DMS53 treated with DMSO at 0.1 percent for 48 hours (cell line): ENCODE measurements at regions not wholly inside any gene's neighbourhood (a gene's known extent, or its start where the extent isn't known, plus 50 kb on each side); places are given as distances from the start of the nearest gene placed in this dataset.

ENCODE experiments used
- DNase-seq: peaks from one replicate; lab custom pipeline; 2025; ENCODE audit not compliant: unreplicated experiment; lab: John Stamatoyannopoulos, UW

DNA sequence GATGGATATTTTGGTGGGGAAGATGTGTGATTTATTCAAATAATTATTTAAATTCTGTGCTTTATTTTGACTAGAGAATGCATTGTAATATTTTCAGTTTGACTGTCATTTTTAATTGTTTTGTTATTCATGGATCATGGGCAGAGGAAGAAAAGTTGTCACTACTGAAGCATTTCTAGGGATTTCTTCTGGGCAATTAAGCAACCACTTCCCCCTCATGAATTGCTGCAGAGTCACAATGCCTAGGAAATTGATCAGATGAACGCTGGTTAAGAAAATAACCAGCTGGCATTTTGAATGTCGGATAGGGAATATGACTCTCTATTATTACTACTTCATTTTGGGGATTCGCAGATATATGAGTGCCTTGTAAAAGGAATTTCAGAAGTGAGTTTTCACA lies 283.3 kb downstream of the IL15 start:
- no peak for DNase-seq

DNA sequence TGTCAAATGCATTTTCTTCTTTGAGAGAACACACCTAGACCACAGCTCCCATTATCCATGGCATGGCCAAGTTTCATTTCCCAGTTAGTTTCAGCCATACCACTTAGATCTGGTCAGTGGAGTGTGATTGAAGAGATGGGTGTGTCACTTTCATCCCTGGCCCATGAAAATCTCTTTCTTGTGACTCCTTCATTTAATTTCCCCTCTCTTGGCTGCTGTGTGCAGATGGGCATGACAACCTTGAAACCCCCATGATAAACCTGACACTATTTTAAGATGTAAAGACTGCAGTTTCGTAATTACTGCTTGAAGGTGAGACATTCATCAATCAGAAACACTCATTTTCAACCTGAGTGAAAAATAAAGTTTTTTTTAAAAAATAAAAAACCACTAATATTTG lies 284.9 kb downstream of the IL15 start:
- no peak for DNase-seq

DNA sequence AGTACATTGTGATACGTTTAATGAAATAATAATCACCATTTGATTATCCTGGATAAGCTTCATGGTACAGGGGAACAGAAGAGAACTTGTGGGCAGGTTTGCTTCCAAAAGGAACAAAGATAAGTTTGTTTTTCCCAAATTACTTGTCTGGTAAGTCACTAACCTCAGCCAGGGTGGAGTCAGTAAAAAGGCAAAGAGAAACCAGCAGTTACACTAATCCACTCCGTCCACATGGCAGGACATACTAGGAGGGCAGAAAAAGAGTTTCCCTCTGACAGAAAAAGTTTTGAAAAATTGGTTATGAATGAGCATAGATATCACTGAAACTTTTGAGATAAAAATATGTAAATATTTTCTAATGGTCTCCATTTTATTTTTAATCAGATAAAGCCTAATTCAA lies 285.9 kb downstream of the IL15 start:
- no peak for DNase-seq

DNA sequence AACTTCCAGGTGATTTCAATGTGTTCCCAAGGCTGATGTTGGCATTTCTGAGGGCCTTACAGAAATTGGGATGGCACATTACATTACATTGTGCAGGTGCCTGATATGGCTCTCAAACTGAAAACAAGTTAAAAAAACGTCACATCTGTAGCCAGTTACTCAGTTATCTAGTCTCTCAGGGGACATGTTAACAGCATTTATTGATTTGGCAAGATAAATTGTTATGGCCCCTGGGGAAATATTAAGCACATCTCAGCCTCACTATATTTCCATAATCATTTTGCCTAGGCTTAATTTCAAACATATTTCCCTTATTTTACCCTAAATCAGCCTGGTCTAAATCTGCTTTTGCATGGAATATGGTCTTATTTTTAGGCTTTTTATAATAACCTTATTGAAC lies 290.0 kb downstream of the IL15 start:
- DNase-seq, result no peak

DNA sequence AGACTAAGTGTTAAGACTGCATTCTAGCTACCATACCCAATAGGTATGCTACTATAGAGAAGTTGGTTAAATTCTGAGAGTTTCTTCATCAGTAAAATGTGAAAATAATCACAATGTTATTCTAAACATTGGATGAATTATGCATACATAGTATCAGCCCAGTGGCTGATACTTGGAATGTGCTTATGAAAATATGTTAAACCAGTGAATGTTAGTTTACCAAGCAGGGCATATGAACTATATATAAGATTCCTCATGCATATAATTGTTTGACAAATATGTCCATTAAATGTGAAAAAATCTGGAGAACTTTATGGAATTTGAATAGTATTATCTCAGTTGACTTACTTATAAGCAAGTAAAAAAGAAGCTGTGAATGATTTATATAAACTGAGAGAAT lies 296.1 kb downstream of the IL15 start:
- no peak for DNase-seq

DNA sequence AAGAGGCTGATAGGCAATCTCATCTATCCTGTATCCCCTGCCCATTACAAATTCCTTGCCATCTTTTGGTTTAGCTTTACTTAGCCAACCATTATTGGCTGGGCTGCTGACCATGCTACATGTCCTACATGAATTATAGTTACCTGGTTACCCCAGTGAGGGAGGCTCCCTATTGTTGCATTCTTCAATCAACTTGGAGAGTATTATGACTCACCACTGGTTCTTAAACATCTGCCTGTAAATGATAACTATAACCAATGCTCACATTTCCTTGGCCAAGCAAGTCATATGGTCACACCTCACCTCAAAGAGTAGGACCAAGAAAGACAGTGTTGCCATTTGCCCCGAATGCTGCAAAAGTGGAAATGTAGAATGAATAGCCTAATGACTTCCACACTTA lies 297.6 kb downstream of the IL15 start:
- no peak for DNase-seq

DNA sequence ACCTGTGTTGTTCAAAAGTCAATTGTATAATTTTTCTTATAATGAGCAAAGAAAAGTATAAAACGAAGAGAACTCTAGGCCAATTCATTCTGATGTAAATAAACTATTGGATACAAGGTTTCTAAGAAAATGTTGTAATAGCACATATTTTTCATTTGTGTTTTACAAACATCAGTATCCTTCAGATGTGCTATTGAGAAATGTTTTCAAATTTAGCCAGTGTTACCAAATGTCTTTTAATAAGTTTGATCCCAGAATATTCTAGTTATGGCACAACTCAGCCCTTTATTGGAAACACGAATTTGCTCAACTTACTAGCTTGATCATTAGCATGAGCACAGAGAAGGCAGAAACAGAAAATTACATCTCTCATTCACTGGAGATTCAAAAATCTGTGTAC lies 319.3 kb downstream of the IL15 start:
- no peak for DNase-seq

DNA sequence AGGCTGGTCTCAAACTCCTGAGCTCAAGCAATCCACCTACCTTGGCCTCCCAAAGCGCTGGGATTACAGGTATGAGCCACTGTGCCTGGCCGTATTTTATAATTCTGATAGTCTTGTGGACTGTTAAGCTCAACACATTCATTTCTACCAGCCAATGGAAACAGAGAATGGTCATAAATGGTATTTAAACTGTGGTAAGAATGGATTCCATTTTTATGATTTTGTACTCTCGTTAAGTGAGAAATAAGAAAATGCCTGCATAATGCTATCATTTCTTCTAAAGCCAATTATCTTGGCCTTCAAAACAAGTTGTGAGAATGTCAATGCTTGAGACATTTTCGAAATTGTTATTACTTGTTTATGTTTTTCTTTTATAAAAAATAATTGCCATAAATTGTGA lies 321.0 kb downstream of the IL15 start:
- no peak for DNase-seq

DNA sequence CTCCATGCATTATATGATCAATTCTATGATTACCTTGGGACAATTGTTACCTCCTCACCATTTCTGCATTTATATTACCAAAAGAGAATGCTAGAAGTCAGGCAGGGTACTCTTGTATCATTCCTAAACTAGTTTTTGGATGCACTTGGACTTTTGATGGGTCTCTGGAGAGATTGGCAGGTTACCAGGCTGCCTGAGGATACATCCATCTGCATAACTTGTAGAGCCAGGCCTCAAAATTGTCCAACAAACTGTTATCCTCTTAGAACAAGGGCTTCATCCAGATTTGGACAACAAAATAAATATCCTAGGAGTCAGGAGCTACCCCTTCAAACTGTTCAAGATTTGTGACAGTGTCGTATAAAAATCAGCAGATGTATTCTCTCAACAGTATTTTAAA lies 326.1 kb downstream of the IL15 start:
- no peak for DNase-seq

DNA sequence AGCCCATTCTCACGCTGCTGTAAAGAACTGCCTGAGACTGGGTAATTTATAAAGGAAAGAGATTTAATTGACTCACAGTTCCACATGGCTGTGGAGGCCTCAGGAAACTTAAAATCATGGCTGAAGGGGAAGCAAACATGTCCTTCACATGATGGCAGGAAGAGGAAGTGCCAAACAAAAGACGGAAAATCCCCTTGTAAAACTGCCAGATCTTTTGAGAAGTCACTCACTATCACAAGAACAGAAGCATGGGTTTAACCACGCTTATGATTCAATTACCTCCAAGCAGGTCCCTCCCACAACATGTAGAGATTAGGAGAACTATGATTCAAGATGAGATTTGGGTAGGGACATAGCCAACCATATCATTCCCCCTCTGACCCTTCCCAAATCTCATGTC lies 335.5 kb downstream of the IL15 start:
- DNase-seq, result no peak

DNA sequence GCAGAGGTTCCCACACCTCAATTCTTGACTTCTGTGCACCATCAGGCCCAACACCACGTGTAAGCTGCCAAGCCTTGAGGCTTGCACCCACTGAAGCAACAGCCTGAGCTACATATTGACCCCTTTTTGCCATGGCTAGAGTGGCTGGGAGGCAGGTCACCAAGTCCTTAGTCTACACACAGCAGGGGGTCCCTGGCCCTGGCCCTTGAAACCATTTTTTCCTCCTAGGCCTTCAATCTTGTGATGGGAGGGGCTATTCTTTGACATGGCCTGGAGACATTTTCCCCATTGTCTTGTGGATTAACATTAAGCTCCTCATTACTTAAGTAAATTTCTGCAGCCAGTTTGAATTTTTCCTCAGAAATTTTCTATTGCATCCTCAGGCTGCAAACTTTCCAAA lies 336.6 kb downstream of the IL15 start:
- DNase-seq, result no peak
